HL-60/S4 treated with phorbol 12-myristate 13-acetate at 8.2 ng/mL for 4 days and 3 days (cell line): ENCODE measurements at regions not wholly inside any gene's neighbourhood (a gene's known extent, or its start where the extent isn't known, plus 50 kb on each side); places are given as distances from the start of the nearest gene placed in this dataset.
"Not testable (repeated sequence)": the region's sequence is repeated elsewhere in the genome, so short reads cannot be mapped to it uniquely, and the experiment has no call there.

Experiments used
- in situ Hi-C: fragments of 300-500 bp; cut with MboI; formaldehyde crosslinking; loops from 2 replicates; pipeline ENCODE4 v1.15.0; 2022; ENCODE audit warnings: low sequenced_read_pairs

- in situ Hi-C loops: no loop called here
Observed at GRCh38 chr5:63564789-63565188, 397.5 kb downstream of the HTR1A start.

- in situ Hi-C loops: no loop called here
Observed at GRCh38 chr5:63563008-63563917, 399.0 kb downstream of the HTR1A start.

DNA sequence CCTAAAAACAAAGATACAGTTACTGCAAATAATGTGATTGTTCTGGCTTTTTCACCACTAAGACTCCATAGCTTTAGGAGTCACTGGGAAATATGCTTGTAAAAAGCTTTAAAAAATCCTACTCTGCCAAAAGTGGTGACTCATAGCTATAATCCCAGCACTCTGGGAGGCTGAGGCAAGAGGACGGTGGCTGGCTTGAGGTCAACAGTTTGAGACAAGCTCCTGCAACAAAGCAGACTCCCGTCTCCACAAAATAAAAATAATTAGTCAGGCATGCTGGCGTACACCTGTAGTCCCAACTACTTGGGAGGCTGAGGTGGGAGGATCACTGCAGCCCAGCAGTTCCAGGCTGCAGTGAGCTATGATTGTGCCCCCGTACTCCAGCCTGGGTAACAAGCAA, 406.4 kb downstream of the HTR1A start:
- in situ Hi-C loops: no loop called here

- in situ Hi-C loops: no loop called here
Observed at GRCh38 chr5:63554191-63554590, 408.1 kb downstream of the HTR1A start.

GRCh38 chr5:63553073-63553472, 409.2 kb downstream of the HTR1A start:
- in situ Hi-C loops: no loop called here

DNA sequence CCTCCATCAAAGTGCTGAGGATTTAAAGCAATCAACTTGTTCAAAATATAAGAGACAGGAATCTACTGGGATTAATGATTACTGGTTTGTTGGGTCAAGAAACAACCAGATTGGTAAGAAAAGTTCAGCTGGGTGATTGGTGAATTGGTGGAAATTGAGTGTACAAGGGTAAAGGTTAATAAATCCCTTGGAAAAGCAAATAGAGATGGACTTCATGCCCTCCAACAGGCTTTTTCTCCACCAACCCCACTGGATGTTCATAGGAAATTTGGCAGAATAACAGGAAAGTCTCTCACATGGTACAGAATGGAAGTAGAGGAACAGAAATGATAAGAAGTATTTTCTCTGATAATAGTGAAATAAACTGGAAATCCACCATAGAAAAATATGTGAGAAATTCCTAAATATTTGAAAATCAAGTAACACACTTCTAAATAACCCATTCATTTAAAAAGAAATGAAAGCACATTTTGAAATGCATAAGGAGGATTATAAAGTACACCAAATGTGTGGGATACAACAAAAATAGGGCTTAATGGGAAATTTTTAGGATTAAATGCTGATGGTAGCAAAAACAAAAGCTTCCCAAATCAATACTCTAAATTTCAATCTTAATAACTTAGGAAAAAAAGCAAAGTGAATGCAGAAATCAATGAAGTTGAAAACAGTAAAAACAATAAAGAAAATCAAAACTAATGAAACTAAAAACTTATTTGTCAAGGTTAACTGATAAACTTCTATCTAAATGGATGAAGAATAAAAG, 426.2 kb downstream of the HTR1A start:
- in situ Hi-C loops: no loop called here

DNA sequence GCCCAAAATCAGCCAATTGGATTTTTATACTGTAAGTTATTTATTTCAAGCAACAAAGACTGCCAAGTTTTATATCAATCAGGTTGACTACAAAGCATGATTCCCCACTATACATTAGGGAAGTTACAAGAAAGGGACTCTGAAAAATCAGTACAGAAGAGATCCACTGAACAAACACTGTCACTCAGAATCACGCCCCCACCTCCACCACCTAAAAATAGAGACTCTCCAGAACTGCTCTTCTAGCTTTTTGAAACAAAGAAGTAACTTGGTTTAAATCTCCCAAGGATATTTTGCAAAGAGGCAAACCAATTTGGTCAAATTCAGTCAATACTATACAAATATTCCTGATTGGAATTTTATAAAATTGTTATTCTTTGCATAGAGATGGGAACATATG, 438.0 kb downstream of the HTR1A start:
- in situ Hi-C loops: no loop called here

DNA sequence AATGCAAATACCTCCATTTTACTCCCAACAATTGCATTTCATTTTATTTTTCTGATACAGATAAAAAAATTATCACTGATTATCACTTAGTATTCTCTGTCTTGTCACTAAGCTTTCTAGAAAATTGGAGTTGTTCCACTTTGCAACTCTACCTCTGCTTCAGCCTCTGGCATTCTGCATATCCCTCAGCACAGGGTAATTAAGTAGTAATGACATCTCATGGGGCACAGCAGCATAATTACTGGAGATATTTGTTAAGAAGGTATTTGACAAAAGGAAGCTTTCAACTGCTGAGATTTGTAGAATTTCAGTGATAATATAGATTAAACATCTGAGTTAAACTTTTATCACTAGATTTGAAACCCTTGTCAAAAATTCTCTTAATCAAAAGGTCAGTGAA, 446.2 kb downstream of the HTR1A start:
- in situ Hi-C loops: no loop called here

DNA sequence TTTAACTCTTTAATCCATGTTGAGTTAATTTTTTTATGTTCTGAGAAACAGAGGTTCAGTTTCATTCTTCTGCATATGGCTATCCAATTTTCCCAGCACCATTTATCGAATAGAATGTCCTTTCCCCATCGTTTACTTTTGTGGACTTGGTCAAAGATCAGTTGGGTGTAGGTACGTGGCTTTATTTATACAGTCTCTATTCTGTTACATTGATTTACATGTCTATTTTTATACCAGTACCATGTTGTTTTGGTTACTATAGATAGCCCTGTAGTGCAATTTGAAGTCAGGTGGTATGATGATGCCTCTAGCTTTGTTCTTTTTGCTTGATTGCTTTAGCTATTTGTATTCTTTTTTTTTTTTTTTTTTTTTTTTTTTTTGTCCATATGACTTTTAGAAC, 462.0 kb downstream of the HTR1A start:
- in situ Hi-C loops: no loop called here

DNA sequence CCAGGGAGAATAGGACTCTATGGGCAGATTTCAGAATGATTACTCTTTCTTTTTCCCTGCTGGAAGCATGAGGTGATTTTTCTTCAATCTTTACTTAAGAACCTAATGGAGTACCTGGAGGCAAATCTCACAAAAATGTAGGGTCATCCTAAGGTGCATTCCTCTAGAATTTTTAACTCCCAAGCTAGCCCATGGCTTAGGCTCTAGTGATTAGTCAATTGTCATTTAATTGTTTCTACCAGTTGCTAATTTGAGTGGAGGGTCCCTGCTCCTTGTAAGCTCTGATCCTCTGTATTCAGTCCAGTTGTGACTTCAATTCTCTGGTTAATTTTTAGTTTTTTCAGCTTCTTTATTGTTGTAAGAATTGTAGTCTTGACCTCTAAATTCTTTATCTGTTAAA, 467.0 kb downstream of the HTR1A start:
- in situ Hi-C loops: no loop called here

GRCh38 chr5:63483338-63483737, 478.9 kb downstream of the HTR1A start:
- in situ Hi-C loops: no loop called here

- in situ Hi-C loops: no loop called here
Observed at GRCh38 chr5:63473335-63473967, 488.8 kb downstream of the HTR1A start.

DNA sequence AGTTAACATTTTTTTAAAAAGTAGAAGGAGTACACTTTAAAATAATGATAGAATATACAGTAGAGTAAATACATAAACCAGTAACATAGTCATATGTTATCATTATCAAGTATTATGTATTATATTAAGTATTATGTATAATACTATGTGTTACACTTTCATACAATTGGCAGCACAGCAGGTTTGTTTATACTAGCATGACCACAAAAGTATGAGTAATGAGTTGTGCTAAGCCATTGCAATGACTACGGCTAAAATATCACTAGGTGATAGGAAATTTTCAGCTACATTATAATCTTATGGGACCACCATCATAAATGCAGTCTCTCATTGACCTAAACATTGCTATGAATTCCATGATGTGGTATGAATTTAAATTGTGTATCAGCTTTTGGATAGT, 506.0 kb downstream of the HTR1A start:
- in situ Hi-C loops: no loop called here

DNA sequence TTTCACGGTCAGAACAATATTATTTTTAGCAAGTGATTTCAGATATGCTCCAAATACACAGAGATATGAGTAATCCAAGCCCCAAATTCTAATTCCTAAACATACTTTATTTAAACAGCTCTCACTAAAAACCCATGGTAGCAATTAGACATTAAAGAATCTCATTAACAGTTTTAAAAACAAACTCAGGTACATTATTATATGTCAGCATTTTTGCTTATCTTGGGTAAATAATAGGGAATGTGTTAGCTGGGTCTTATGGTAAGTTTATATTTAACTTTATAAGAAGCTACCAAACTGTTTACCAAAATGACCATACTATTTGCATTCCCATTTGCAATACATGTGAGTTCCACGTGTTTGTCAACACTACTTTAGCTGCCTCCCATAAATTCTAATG, 511.1 kb downstream of the HTR1A start:
- in situ Hi-C loops: no loop called here

DNA sequence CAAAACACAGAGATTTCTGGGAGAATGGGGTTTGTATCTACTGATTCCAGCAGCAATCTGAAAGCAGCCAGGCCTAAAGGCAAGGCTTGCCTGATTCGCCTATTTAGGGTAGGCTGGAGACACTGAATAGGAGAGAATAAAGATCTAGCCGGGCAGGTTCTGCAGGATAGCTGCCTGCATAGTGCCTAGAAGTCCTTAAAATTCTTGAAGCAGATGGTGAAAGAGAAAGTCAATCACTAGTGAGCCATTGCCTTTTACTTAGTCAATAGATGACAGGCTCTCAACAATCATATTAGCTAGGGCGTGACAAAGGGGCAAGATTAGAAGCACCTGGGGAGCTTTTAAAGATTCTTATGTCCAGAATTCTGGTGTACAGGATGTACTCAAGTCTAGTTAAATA, 522.7 kb downstream of the HTR1A start:
- in situ Hi-C loops: no loop called here

- in situ Hi-C loops: no loop called here
Observed at GRCh38 chr5:63409737-63410136, 552.5 kb downstream of the HTR1A start.

DNA sequence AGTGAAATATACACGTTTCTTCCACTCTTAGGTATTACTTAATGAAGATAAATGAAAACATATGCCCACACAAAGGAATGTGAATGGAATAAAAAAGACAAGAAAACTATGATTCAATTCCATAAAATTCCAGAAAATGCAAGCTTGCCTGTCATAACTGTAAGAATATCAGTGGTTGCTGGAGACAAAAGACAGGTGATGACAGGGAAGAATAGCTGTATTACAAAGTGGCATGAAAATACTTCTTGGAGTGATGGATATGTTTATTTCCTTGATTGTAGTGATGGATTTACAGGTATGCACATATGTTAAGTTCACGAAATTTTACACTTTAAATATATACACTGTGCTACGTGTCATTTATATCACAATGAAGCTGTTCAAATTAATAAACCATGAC, 553.3 kb downstream of the HTR1A start:
- in situ Hi-C loops: no loop called here

DNA sequence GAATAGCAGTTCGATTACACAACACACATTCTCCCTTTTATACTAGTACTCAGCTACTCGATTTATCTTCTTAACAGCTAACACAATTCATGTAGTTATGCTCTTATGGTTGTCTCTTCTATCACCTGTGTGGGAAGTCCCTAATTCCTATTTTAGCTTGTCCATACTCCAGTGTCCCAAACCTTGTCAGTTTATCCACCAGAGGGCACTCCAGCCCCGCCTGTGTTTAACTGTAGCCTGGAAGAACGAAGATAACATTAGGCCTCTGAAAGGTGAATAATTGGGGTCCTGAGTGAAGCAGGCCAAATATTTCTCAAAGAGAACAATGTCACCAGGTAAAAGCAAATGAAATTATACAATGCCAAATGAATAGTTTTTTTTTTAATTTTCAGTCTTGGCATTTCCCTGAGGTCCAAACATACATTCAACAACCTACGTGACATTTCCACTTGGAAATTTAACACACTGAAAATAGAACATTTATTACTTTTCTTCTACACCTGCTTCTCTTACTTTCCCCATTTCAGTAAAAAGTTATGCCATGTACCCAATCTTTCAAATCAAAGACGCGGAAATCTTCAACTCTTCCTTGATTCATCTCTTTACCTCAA, 560.7 kb downstream of the HTR1A start:
- in situ Hi-C loops: no loop called here

- in situ Hi-C loops: no loop called here
Observed at GRCh38 chr5:63400079-63400478, 562.2 kb downstream of the HTR1A start.

DNA sequence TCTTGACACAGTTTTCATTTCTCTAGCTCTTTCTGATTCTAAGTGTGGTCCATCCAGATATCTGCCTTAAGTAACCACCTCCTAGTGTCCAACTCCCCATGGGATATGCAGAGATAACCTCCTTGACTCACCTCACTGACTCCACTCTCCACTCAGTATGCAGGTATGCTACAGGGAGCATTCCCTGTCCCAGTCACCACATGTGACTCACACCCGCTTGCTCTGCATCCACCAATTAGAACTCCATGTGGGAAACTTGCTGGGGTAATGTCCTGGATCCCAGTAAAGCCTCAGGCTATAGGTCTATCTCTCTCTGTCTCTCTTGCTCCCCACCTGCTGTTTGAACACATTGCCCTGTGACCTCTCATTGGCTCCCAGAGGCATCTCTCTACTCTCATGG, 563.9 kb downstream of the HTR1A start:
- in situ Hi-C loops: no loop called here

- in situ Hi-C loops: not testable (repeated sequence)
Observed at GRCh38 chr5:63388188-63388587, 574.1 kb downstream of the HTR1A start.
